ENCODE measurements at regions not wholly inside any gene's neighbourhood (a gene's known extent, or its start where the extent isn't known, plus 50 kb on each side); places are given as distances from the start of the nearest gene placed in this dataset.

- Histone ChIP-seq H2AFZ (ENCODE audit: insufficient read depth, low read depth, low read length, poor library complexity, severe bottlenecking) (no peak overlapping the region), H3K9ac (ENCODE audit: low read length) (no peak overlapping the region), H3K4me3 (ENCODE audit: control extremely low read depth in 1 of 5, extremely low read depth in 1 of 5, insufficient read depth in 1 of 5, low read depth in 2 of 5, low read length in 4 of 5) (no peak overlapping the region), H3K4me1 (ENCODE audit: control insufficient read depth in 2 of 2, insufficient read depth in 2 of 2, low read length in 2 of 2) (no peaks in the 10 kb centered on the region), H3K27me3 (replicated peaks in 1 of 4; ENCODE audit: control extremely low read depth in 1 of 4, control insufficient read depth in 3 of 4, insufficient read depth in 4 of 4, low read length in 3 of 4) (peaks cover 0 to 3% (median 0%) of the 10 kb centered on the region in 4 experiments), H4K20me1 (ENCODE audit: control insufficient read depth, insufficient read depth, low read length, poor library complexity, severe bottlenecking) (no peaks in the 10 kb centered on the region), H3K79me2 (ENCODE audit: control insufficient read depth, insufficient read depth, low read length) (no peaks in the 10 kb centered on the region), H3K36me3 (replicated peaks in 1 of 2; ENCODE audit: control extremely low read depth in 1 of 2, control insufficient read depth in 1 of 2, extremely low read depth in 1 of 2, insufficient read depth in 2 of 2, low read length in 1 of 2) (no peaks in the 10 kb centered on the region), H3K9me3 (ENCODE audit: control extremely low read depth in 1 of 3, control insufficient read depth in 2 of 3, insufficient read depth in 1 of 3, low read length in 2 of 3) (peaks cover 0 to 3% (median 0%) of the 10 kb centered on the region in 3 donors), H3K27ac (ENCODE audit: low read length in 2 of 2) (no peak overlapping the region), H3K4me2 (replicated peaks; ENCODE audit: low read depth, low read length, poor library complexity, severe bottlenecking) (no peak overlapping the region)
- ChIA-PET CTCF (no interaction called here), POLR2A (no interaction called here)
- no peak for TF ChIP-seq EZH2 (IDR thresholded peaks at IDR 0.05; ENCODE audit: borderline replicate concordance, insufficient read depth, low read depth, low read length, poor library complexity, severe bottlenecking)
- TF ChIP-seq, protein P1, sequence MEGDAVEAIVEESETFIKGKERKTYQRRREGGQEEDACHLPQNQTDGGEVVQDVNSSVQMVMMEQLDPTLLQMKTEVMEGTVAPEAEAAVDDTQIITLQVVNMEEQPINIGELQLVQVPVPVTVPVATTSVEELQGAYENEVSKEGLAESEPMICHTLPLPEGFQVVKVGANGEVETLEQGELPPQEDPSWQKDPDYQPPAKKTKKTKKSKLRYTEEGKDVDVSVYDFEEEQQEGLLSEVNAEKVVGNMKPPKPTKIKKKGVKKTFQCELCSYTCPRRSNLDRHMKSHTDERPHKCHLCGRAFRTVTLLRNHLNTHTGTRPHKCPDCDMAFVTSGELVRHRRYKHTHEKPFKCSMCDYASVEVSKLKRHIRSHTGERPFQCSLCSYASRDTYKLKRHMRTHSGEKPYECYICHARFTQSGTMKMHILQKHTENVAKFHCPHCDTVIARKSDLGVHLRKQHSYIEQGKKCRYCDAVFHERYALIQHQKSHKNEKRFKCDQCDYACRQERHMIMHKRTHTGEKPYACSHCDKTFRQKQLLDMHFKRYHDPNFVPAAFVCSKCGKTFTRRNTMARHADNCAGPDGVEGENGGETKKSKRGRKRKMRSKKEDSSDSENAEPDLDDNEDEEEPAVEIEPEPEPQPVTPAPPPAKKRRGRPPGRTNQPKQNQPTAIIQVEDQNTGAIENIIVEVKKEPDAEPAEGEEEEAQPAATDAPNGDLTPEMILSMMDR (IDR thresholded peaks at IDR 0.05): no peak
- 100% methylated on average over 2 of the region's 2 CpGs for WGBS (ENCODE audit: insufficient coverage)
- Mint-ChIP-seq H3K4me3 (no peak overlapping the region), H3K9me3 (ENCODE audit: insufficient read depth) (no peaks in the 10 kb centered on the region), H3K27me3 (peaks cover 4% of the 10 kb centered on the region), H3K27ac (no peak overlapping the region), H3K4me1 (no peaks in the 10 kb centered on the region)
- DNase-seq (no peak), ATAC-seq (ENCODE audit: low read depth) (no peak)
- intact Hi-C loops (cut with micrococcal nuclease): no loop called here
Observed at GRCh38 chr15:67900621-67901147, 60.8 kb upstream of the RNU6-1 start.

GRCh38 chr15:67901922-67902321 is 62.1 kb upstream of the RNU6-1 start:
- Mint-ChIP-seq H3K4me3 (no peak overlapping the region), H3K9me3 (ENCODE audit: insufficient read depth) (no peaks in the 10 kb centered on the region), H3K4me1 (no peaks in the 10 kb centered on the region), H3K27me3 (peaks cover 12% of the 10 kb centered on the region), H3K27ac (no peak overlapping the region)
- ATAC-seq (ENCODE audit: low read depth) (no peak), DNase-seq (no peak)
- Histone ChIP-seq H3K27me3 (replicated peaks in 1 of 4; ENCODE audit: control extremely low read depth in 1 of 4, control insufficient read depth in 3 of 4, insufficient read depth in 4 of 4, low read length in 3 of 4) (no peaks in the 10 kb centered on the region), H3K9me3 (ENCODE audit: control extremely low read depth in 1 of 3, control insufficient read depth in 2 of 3, insufficient read depth in 1 of 3, low read length in 2 of 3) (no peaks in the 10 kb centered on the region), H3K4me2 (replicated peaks; ENCODE audit: low read depth, low read length, poor library complexity, severe bottlenecking) (no peak overlapping the region), H3K27ac (ENCODE audit: low read length in 2 of 2) (no peak overlapping the region), H3K36me3 (replicated peaks in 1 of 2; ENCODE audit: control extremely low read depth in 1 of 2, control insufficient read depth in 1 of 2, extremely low read depth in 1 of 2, insufficient read depth in 2 of 2, low read length in 1 of 2) (no peaks in the 10 kb centered on the region), H3K4me3 (ENCODE audit: control extremely low read depth in 1 of 5, extremely low read depth in 1 of 5, insufficient read depth in 1 of 5, low read depth in 2 of 5, low read length in 4 of 5) (no peak overlapping the region), H3K4me1 (ENCODE audit: control insufficient read depth in 2 of 2, insufficient read depth in 2 of 2, low read length in 2 of 2) (no peaks in the 10 kb centered on the region), H2AFZ (ENCODE audit: insufficient read depth, low read depth, low read length, poor library complexity, severe bottlenecking) (no peak overlapping the region), H3K9ac (ENCODE audit: low read length) (no peak overlapping the region), H3K79me2 (ENCODE audit: control insufficient read depth, insufficient read depth, low read length) (no peaks in the 10 kb centered on the region), H4K20me1 (ENCODE audit: control insufficient read depth, insufficient read depth, low read length, poor library complexity, severe bottlenecking) (no peaks in the 10 kb centered on the region)
- POLR2A ChIA-PET: no interaction called here
- intact Hi-C loops (cut with micrococcal nuclease): no loop called here
- no peak for TF ChIP-seq EZH2 (IDR thresholded peaks at IDR 0.05; ENCODE audit: borderline replicate concordance, insufficient read depth, low read depth, low read length, poor library complexity, severe bottlenecking)
- TF ChIP-seq, protein P1 (IDR thresholded peaks at IDR 0.05): no peak
- no CpG with 5 or more reads among the region's 1 CpG for WGBS (ENCODE audit: insufficient coverage)
- CTCF ChIA-PET: interaction anchor here (0.6 kb wide), 1 partner anchor 8 kb away, joined by 3 read pairs; no protein-coding TSS in a partner anchor
